WTC11 (cell line): ENCODE measurements at regions not wholly inside any gene's neighbourhood (a gene's known extent, or its start where the extent isn't known, plus 50 kb on each side); places are given as distances from the start of the nearest gene placed in this dataset.
"Not testable (repeated sequence)": the region's sequence is repeated elsewhere in the genome, so short reads cannot be mapped to it uniquely, and the experiment has no call there.

ENCODE experiments used
- ATAC-seq: fragments of 200-7000 bp; cut with Tn5 transposase; 2 replicates; pipeline ENCODE4 v1.10.0; 2021; ENCODE audit warnings: mild to moderate bottlenecking, moderate library complexity
- CTCF ChIA-PET: fragments of 300-600 bp; sonication (Branson Sonifier 250); formaldehyde crosslinking; loops from one replicate; lab custom pipeline; 2021; ENCODE audit warnings: antibody characterized with exemption; lab: Charles Lee
- POLR2A ChIA-PET: fragments of 350-600 bp; sonication (Branson Sonifier 250); formaldehyde crosslinking; loops from one replicate; lab custom pipeline; 2021; ENCODE audit warnings: antibody characterized with exemption; lab: Charles Lee
- DNase-seq: peaks from one replicate; pipeline ENCODE4 v3.0.0; 2021; ENCODE audit warnings: low spot score
- H3K27ac Mint-ChIP-seq: 2 replicates; pipeline ENCODE4 v1.8.0; 2021; ENCODE audit warnings: mixed read lengths
- H3K27me3 Mint-ChIP-seq: 2 replicates; pipeline ENCODE4 v1.8.0; 2021; ENCODE audit warnings: low read depth, mild to moderate bottlenecking, moderate library complexity, mixed read lengths
- H3K36me3 Mint-ChIP-seq: 2 replicates; pipeline ENCODE4 v1.8.0; 2021; ENCODE audit warnings: mixed read lengths
- H3K4me1 Mint-ChIP-seq: 2 replicates; pipeline ENCODE4 v1.8.0; 2022; ENCODE audit warnings: mixed read lengths
- H3K4me3 Mint-ChIP-seq: 2 replicates; pipeline ENCODE4 v1.8.0; 2021; ENCODE audit warnings: mild to moderate bottlenecking, moderate library complexity, mixed read lengths
- H3K9me3 Mint-ChIP-seq: 2 replicates; pipeline ENCODE4 v1.8.0; 2021; ENCODE audit warnings: mixed read lengths

DNA sequence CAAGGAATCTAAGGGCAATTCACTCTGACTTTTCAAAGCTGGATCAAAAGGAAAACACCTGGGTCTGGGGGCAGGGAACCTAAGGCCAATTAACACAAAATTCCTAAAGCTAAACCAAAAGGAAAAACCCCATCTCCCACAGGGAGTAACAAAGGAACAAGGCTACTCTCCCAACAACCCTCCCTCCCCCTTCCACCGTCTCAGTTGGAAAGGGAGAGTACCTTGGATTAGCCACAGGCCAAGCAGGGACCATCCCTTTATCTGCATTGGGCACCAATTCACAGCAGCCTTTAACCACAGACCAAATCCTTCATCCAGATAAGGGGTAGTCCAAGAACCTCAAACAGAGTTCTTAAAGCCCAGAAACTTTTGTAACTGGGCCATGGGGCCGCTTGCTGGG, 153.0 kb downstream of the ZFY start:
- POLR2A ChIA-PET, H3K9me3 Mint-ChIP-seq, H3K27me3 Mint-ChIP-seq, H3K4me3 Mint-ChIP-seq, H3K36me3 Mint-ChIP-seq, CTCF ChIA-PET, H3K27ac Mint-ChIP-seq: not testable (repeated sequence)
- H3K4me1 Mint-ChIP-seq: peaks cover 23% of the 10 kb centered on the region
- DNase-seq (peak; percentile 47), ATAC-seq (peak; percentile 97)

DNA sequence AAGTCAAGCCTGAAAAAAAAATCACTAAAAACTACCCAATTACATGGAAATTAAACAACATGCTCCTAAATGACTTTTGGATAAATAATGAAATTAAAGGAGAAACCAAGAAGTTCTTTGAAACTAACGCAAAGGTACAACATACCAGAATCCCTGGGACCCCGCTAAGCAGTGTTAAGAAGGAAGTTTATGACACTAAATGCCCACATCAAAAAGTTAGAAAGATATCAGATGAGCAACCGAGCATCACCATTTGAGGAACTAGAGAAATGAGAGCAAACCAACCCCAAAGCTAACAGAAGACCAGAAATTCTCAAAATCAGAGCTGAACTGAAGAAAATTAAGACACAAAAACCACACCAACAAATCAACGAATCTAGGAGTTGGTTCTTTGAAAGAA, 173.5 kb downstream of the ZFY start:
- CTCF ChIA-PET, H3K4me3 Mint-ChIP-seq, H3K27ac Mint-ChIP-seq, H3K27me3 Mint-ChIP-seq, H3K9me3 Mint-ChIP-seq, DNase-seq, H3K4me1 Mint-ChIP-seq, H3K36me3 Mint-ChIP-seq, POLR2A ChIA-PET, ATAC-seq: not testable (repeated sequence)

- not testable (repeated sequence) for ATAC-seq, H3K9me3 Mint-ChIP-seq
Observed at GRCh38 chrY:3120234-3120633, 185.1 kb downstream of the ZFY start.

DNA sequence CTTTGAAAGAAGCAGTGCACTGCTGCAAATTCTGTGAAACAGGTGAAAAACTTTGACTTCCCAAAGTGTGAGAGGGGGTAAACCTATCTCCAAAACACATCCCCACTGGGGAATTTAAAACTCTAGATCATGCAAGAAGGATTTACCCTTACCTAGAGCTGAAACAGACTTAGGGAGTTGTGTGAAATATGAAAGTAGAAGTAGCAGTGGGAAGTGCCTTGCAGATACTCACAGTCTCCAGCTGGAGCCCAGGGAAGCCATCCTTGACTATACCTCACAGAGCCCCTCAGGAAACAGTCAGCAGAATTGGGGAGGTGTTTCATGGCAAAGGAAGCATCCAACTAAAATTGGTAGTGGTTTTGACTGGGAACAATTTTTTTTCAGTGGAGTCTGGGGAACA, 185.5 kb downstream of the ZFY start:
- H3K27me3 Mint-ChIP-seq, H3K4me3 Mint-ChIP-seq, DNase-seq, POLR2A ChIA-PET, H3K9me3 Mint-ChIP-seq, H3K4me1 Mint-ChIP-seq, H3K36me3 Mint-ChIP-seq, H3K27ac Mint-ChIP-seq, CTCF ChIA-PET, ATAC-seq: not testable (repeated sequence)

More at GRCh38 chrY:3120234-3120633, 185.1 kb downstream of the ZFY start:
- POLR2A ChIA-PET, H3K27me3 Mint-ChIP-seq, CTCF ChIA-PET, H3K36me3 Mint-ChIP-seq, H3K27ac Mint-ChIP-seq, H3K4me1 Mint-ChIP-seq, DNase-seq, H3K4me3 Mint-ChIP-seq: not testable (repeated sequence)

DNA sequence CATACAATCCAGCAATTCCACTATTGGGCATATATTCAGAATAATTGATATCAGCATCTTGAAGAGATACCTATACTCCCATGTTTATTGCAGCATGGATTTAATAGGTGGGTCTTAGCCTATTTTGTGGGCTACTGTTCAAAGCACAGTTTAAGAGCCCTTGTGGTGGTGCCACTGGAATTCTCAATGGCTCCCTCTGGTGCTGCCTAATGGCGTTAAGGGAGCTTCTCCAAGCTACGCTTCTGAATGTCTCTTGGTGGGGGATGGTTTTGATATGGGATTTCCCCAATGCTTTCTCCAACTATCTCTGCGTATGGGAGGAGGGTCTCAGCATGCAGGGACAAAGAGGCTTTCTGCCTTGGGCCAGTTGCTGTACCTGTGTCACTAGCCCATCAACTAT, 188.3 kb downstream of the ZFY start:
- H3K27ac Mint-ChIP-seq, CTCF ChIA-PET, H3K4me3 Mint-ChIP-seq, H3K4me1 Mint-ChIP-seq, POLR2A ChIA-PET, H3K27me3 Mint-ChIP-seq, H3K36me3 Mint-ChIP-seq, H3K9me3 Mint-ChIP-seq: not testable (repeated sequence)
- peak; percentile 66 for ATAC-seq
- peak; percentile 18 for DNase-seq

- CTCF ChIA-PET, POLR2A ChIA-PET, H3K4me1 Mint-ChIP-seq, H3K27me3 Mint-ChIP-seq, H3K9me3 Mint-ChIP-seq, H3K4me3 Mint-ChIP-seq, DNase-seq, H3K36me3 Mint-ChIP-seq, H3K27ac Mint-ChIP-seq, ATAC-seq: not testable (repeated sequence)
Observed at GRCh38 chrY:3171074-3171473, 235.9 kb downstream of the ZFY start.

GRCh38 chrY:3195035-3195434, 259.9 kb downstream of the ZFY start:
- peak overlapping the region; percentile 47 for H3K4me3 Mint-ChIP-seq
- ATAC-seq: peak; percentile 81
- peak overlapping the region; percentile 57; the same call in 1 of the 2 replicates for H3K27ac Mint-ChIP-seq
- CTCF ChIA-PET, H3K9me3 Mint-ChIP-seq, POLR2A ChIA-PET, H3K36me3 Mint-ChIP-seq, H3K4me1 Mint-ChIP-seq, H3K27me3 Mint-ChIP-seq: not testable (repeated sequence)
- DNase-seq: peak; percentile 10

DNA sequence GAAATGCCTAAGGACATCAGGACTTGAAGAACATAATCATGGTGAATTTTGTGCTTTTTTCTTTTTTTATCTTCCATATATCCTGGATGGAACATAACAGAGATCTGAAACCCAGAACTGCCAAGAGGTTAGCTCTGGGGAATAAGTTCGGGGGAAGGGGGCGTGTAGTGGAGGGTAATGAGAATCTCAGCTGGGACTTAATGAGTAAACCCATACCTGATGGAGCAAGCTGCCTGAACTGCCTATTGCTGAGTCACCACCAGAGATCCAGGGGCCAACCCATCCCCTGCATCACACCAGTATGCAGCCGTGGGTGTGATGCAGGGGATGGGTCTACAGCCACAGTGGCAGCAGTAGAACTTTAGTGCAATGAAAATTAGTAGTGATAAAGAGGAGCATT, 267.1 kb downstream of the ZFY start:
- H3K4me1 Mint-ChIP-seq, H3K36me3 Mint-ChIP-seq, POLR2A ChIA-PET, H3K4me3 Mint-ChIP-seq, H3K27ac Mint-ChIP-seq, H3K9me3 Mint-ChIP-seq, H3K27me3 Mint-ChIP-seq, DNase-seq, CTCF ChIA-PET: not testable (repeated sequence)
- ATAC-seq: peak; percentile 46; the same call in 1 of the 2 replicates

DNA sequence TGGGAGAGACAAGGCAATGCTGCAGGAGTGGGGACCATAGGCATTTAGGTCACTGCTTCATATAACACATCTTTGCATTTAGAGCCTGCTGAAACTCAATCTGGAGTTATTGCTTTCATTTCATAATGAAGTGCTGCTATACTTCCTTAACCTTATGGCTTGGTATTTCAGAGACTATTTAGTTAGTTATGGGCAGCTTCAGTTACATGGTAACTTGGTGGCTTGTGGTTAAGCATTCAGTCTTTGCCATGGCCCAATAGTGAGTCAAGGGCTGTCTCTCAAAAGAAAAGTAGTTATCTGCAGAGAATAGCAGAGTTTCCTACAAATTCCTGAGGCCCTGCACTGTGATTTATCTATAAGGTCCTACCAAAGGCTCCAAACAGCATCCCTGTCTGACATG, 271.6 kb downstream of the ZFY start:
- H3K9me3 Mint-ChIP-seq, H3K4me1 Mint-ChIP-seq, POLR2A ChIA-PET, H3K36me3 Mint-ChIP-seq, CTCF ChIA-PET, H3K4me3 Mint-ChIP-seq, DNase-seq, H3K27me3 Mint-ChIP-seq, ATAC-seq, H3K27ac Mint-ChIP-seq: not testable (repeated sequence)

- CTCF ChIA-PET: not testable (repeated sequence)
Observed at GRCh38 chrY:3213183-3213582, 278.0 kb downstream of the ZFY start.

GRCh38 chrY:3218134-3218533, 283.0 kb downstream of the ZFY start:
- DNase-seq, POLR2A ChIA-PET, H3K36me3 Mint-ChIP-seq, H3K9me3 Mint-ChIP-seq, H3K4me3 Mint-ChIP-seq, CTCF ChIA-PET, H3K27me3 Mint-ChIP-seq, H3K27ac Mint-ChIP-seq: not testable (repeated sequence)
- peaks cover 24% of the 10 kb centered on the region for H3K4me1 Mint-ChIP-seq
- peak; percentile 89 for ATAC-seq

More at GRCh38 chrY:3213183-3213582, 278.0 kb downstream of the ZFY start:
- H3K4me1 Mint-ChIP-seq, H3K27me3 Mint-ChIP-seq, H3K9me3 Mint-ChIP-seq, POLR2A ChIA-PET, H3K27ac Mint-ChIP-seq, DNase-seq, H3K4me3 Mint-ChIP-seq, ATAC-seq, H3K36me3 Mint-ChIP-seq: not testable (repeated sequence)

- ATAC-seq, H3K9me3 Mint-ChIP-seq, H3K27me3 Mint-ChIP-seq, H3K4me3 Mint-ChIP-seq, CTCF ChIA-PET, H3K27ac Mint-ChIP-seq, DNase-seq, H3K36me3 Mint-ChIP-seq, POLR2A ChIA-PET: not testable (repeated sequence)
- H3K4me1 Mint-ChIP-seq: peaks cover 24% of the 10 kb centered on the region
Observed at GRCh38 chrY:3218559-3218958, 283.4 kb downstream of the ZFY start.

- H3K4me1 Mint-ChIP-seq, POLR2A ChIA-PET, H3K36me3 Mint-ChIP-seq, DNase-seq, H3K4me3 Mint-ChIP-seq, H3K27me3 Mint-ChIP-seq, ATAC-seq, CTCF ChIA-PET, H3K9me3 Mint-ChIP-seq, H3K27ac Mint-ChIP-seq: not testable (repeated sequence)
Observed at GRCh38 chrY:3262911-3263310, 316.0 kb upstream of the TGIF2LY start.
